H9 (cell line): ENCODE measurements at regions not wholly inside any gene's neighbourhood (a gene's known extent, or its start where the extent isn't known, plus 50 kb on each side); places are given as distances from the start of the nearest gene placed in this dataset.

ENCODE experiments used
- DNase-seq: peaks from one replicate; pipeline ENCODE4 v3.0.0-alpha.2; 2017
- H2AFZ ChIP-seq: one replicate; pipeline ENCODE4 v1.6.1; 2013; ENCODE audit warnings: mild to moderate bottlenecking, low read length, control low read depth, moderate library complexity
- H2AK5ac ChIP-seq: 2 replicates; pipeline ENCODE4 v1.6.1; 2013; ENCODE audit warnings: low read length, control low read depth, mixed read lengths; ENCODE audit not compliant: insufficient read length
- H2BK120ac ChIP-seq: one replicate; pipeline ENCODE4 v1.6.1; 2013; ENCODE audit warnings: low read depth, mild to moderate bottlenecking, low read length, control low read depth, inconsistent platforms; ENCODE audit not compliant: poor library complexity, severe bottlenecking
- H2BK12ac ChIP-seq: 2 replicates; pipeline ENCODE4 v1.6.1; 2013; ENCODE audit warnings: low read length, control low read depth, mixed read lengths, low read depth; ENCODE audit not compliant: insufficient read length
- H2BK15ac ChIP-seq: 2 replicates; pipeline ENCODE4 v1.6.1; 2013; ENCODE audit warnings: low read depth, low read length, control low read depth
- H2BK20ac ChIP-seq: one replicate; pipeline ENCODE4 v1.6.1; 2013; ENCODE audit warnings: low read depth, mild to moderate bottlenecking, low read length, control low read depth, inconsistent platforms; ENCODE audit not compliant: poor library complexity, severe bottlenecking
- H2BK5ac ChIP-seq: 2 replicates; pipeline ENCODE4 v1.6.1; 2013; ENCODE audit warnings: low read length, control low read depth, mixed read lengths; ENCODE audit not compliant: insufficient read length
- H3K14ac ChIP-seq: 2 replicates; pipeline ENCODE4 v1.6.1; 2013; ENCODE audit warnings: low read length, control low read depth; ENCODE audit not compliant: insufficient read depth
- H3K18ac ChIP-seq: 2 replicates; pipeline ENCODE4 v1.6.1; 2013; ENCODE audit warnings: low read depth, mild to moderate bottlenecking, mixed read lengths, low read length, control low read depth; ENCODE audit not compliant: insufficient read length
- H3K23ac ChIP-seq: 2 replicates; pipeline ENCODE4 v1.6.1; 2013; ENCODE audit warnings: low read length, control low read depth, mixed read lengths, low read depth; ENCODE audit not compliant: insufficient read length
- H3K23me2 ChIP-seq: 2 replicates; pipeline ENCODE4 v1.6.1; 2013; ENCODE audit warnings: low read depth, mild to moderate bottlenecking, mixed read lengths, low read length, control low read depth; ENCODE audit not compliant: insufficient read length, poor library complexity, severe bottlenecking
- H3K27ac ChIP-seq: 2 replicates; pipeline ENCODE4 v1.5.1; 2013; ENCODE audit warnings: low read length, control low read depth, mixed read lengths, low read depth; ENCODE audit not compliant: insufficient read length
- H3K27me3 ChIP-seq: 2 replicates; pipeline ENCODE4 v1.6.1; 2013; ENCODE audit warnings: low read length, control low read depth, inconsistent platforms; ENCODE audit not compliant: insufficient read depth
- H3K4ac ChIP-seq: 2 replicates; pipeline ENCODE4 v1.6.1; 2013; ENCODE audit warnings: low read depth, mild to moderate bottlenecking, control low read depth, inconsistent platforms, low read length, moderate library complexity
- H3K4me1 ChIP-seq: 2 replicates; pipeline ENCODE4 v1.6.1; 2013; ENCODE audit warnings: low read length, control low read depth, inconsistent platforms; ENCODE audit not compliant: insufficient read depth
- H3K4me2 ChIP-seq: 2 replicates; pipeline ENCODE4 v1.6.1; 2013; ENCODE audit warnings: low read length, control low read depth, mixed read lengths; ENCODE audit not compliant: insufficient read length, insufficient read depth
- H3K56ac ChIP-seq: 2 replicates; pipeline ENCODE4 v1.6.1; 2013; ENCODE audit warnings: low read depth, mild to moderate bottlenecking, mixed read lengths, low read length, control low read depth; ENCODE audit not compliant: insufficient read length
- H3K79me1 ChIP-seq: 2 replicates; pipeline ENCODE4 v1.6.1; 2013; ENCODE audit warnings: low read depth, mild to moderate bottlenecking, moderate library complexity, low read length, control low read depth, inconsistent platforms; ENCODE audit not compliant: insufficient read depth, poor library complexity, severe bottlenecking
- H3K79me2 ChIP-seq: 2 replicates; pipeline ENCODE4 v1.6.1; 2013; ENCODE audit warnings: low read length, control low read depth, inconsistent platforms; ENCODE audit not compliant: insufficient read depth
- H3K9ac ChIP-seq: 2 replicates; pipeline ENCODE4 v1.6.1; 2013; ENCODE audit warnings: low read length, control low read depth, mixed read lengths; ENCODE audit not compliant: insufficient read length; ENCODE audit errors: extremely low read depth
- H3K9me3 ChIP-seq: one replicate; pipeline ENCODE4 v1.6.1; 2013; ENCODE audit warnings: low read depth, low read length, inconsistent platforms; ENCODE audit not compliant: control insufficient read depth
- H3T11ph ChIP-seq: one replicate; pipeline ENCODE4 v1.6.1; 2013; ENCODE audit warnings: mild to moderate bottlenecking, low read length, control low read depth, inconsistent platforms
- H4K20me1 ChIP-seq: one replicate; pipeline ENCODE4 v1.6.1; 2013; ENCODE audit not compliant: control insufficient read depth, insufficient read length, insufficient read depth
- H4K5ac ChIP-seq: 2 replicates; pipeline ENCODE4 v1.6.1; 2013; ENCODE audit warnings: low read depth, mild to moderate bottlenecking, mixed read lengths, low read length, control low read depth; ENCODE audit not compliant: insufficient read length
- H4K8ac ChIP-seq: replicated peaks from 2 replicates; pipeline ENCODE4 v1.6.1; 2013; ENCODE audit warnings: low read length, control low read depth, mixed read lengths, low read depth; ENCODE audit not compliant: insufficient read length
- H4K91ac ChIP-seq: 2 replicates; pipeline ENCODE4 v1.6.1; 2013; ENCODE audit warnings: low read depth, mild to moderate bottlenecking, moderate library complexity, mixed read lengths, low read length, control low read depth; ENCODE audit not compliant: insufficient read length
- H3K27ac Mint-ChIP-seq, 3 experiments: 2 replicates in 2 of 3; 3 replicates in 1 of 3; pipeline ENCODE4 v1.8.0; 2020 to 2021; ENCODE audit warnings: mixed read lengths in 3 of 3, mild to moderate bottlenecking in 1 of 3, moderate library complexity in 1 of 3
- H3K27me3 Mint-ChIP-seq: 2 replicates; pipeline ENCODE4 v1.8.0; 2021; ENCODE audit warnings: low read depth, mild to moderate bottlenecking, moderate library complexity, mixed read lengths
- H3K36me3 Mint-ChIP-seq, 3 experiments: 2 replicates in 2 of 3; 3 replicates in 1 of 3; pipeline ENCODE4 v1.8.0; 2020 to 2021; ENCODE audit warnings: low read depth in 3 of 3, mixed read lengths in 3 of 3; ENCODE audit not compliant: insufficient read depth in 1 of 3
- H3K4me1 Mint-ChIP-seq, 2 experiments: 2 replicates each; pipeline ENCODE4 v1.8.0; 2020; ENCODE audit warnings: mixed read lengths in 2 of 2
- H3K4me3 Mint-ChIP-seq, 2 experiments: 2 replicates in 1 of 2; 3 replicates in 1 of 2; pipeline ENCODE4 v1.8.0; 2020 to 2021; ENCODE audit warnings: mild to moderate bottlenecking in 2 of 2, mixed read lengths in 2 of 2, moderate library complexity in 1 of 2
- H3K9me3 Mint-ChIP-seq, 2 experiments: 2 replicates in 1 of 2; 3 replicates in 1 of 2; pipeline ENCODE4 v1.8.0; 2020; ENCODE audit warnings: mild to moderate bottlenecking in 2 of 2, mixed read lengths in 2 of 2, moderate library complexity in 1 of 2
- CTCF ChIP-seq: fragments of 200-600 bp; sonication (generic); conservative IDR thresholded peaks from 3 replicates; pipeline ENCODE4 v1.8.0; 2021; ENCODE audit warnings: antibody characterized with exemption, mild to moderate bottlenecking
- WGBS: extraction: QIAGEN DNeasy Blood & Tissue Kit; methylation state at CpG from one replicate; pipeline ENCODE4 v1.1.7; 2013; ENCODE audit warnings: missing lambda C conversion rate, low lambda C conversion rate, mixed read lengths; ENCODE audit not compliant: insufficient read length; ENCODE audit errors: extremely low coverage; 5-methylcytosine and 5-hydroxymethylcytosine counted together

- Histone ChIP-seq H4K20me1 (no peaks in the 10 kb centered on the region), H2BK120ac (no peak overlapping the region), H2BK5ac (no peak overlapping the region), H2BK12ac (no peak overlapping the region), H4K91ac (no peak overlapping the region), H3T11ph (no peak overlapping the region), H3K18ac (no peak overlapping the region), H3K79me1 (no peaks in the 10 kb centered on the region), H3K79me2 (no peaks in the 10 kb centered on the region), H4K5ac (no peak overlapping the region), H2BK20ac (no peak overlapping the region), H3K14ac (no peak overlapping the region), H3K27me3 (no peaks in the 10 kb centered on the region), H2AFZ (no peak overlapping the region), H3K23ac (no peak overlapping the region), H3K9me3 (no peaks in the 10 kb centered on the region), H3K56ac (no peak overlapping the region), H3K4ac (no peak overlapping the region), H4K8ac (no peak overlapping the region), H3K4me2 (no peak overlapping the region), H3K4me1 (no peaks in the 10 kb centered on the region), H2AK5ac (no peak overlapping the region), H3K9ac (no peak overlapping the region), H3K23me2 (no peaks in the 10 kb centered on the region), H2BK15ac (no peak overlapping the region), H3K27ac (no peak overlapping the region)
- no peaks in the 10 kb centered on the region for H3K4me1 Mint-ChIP-seq
- no peaks in the 10 kb centered on the region for H3K9me3 Mint-ChIP-seq
- H3K36me3 Mint-ChIP-seq: no peaks in the 10 kb centered on the region; a peak in 1 of 7 replicates
- TF ChIP-seq CTCF: no peak
- no peaks in the 10 kb centered on the region for H3K27me3 Mint-ChIP-seq
- H3K4me3 Mint-ChIP-seq: no peak overlapping the region
- WGBS: no CpG with 5 or more reads among the region's 2 CpGs
- no peak for DNase-seq
- no peak overlapping the region for H3K27ac Mint-ChIP-seq
Observed at GRCh38 chr10:55368467-55368866, 567.4 kb upstream of the PCDH15 start.
